ENCODE measurements at regions not wholly inside any gene's neighbourhood (a gene's known extent, or its start where the extent isn't known, plus 50 kb on each side); places are given as distances from the start of the nearest gene placed in this dataset.

DNA sequence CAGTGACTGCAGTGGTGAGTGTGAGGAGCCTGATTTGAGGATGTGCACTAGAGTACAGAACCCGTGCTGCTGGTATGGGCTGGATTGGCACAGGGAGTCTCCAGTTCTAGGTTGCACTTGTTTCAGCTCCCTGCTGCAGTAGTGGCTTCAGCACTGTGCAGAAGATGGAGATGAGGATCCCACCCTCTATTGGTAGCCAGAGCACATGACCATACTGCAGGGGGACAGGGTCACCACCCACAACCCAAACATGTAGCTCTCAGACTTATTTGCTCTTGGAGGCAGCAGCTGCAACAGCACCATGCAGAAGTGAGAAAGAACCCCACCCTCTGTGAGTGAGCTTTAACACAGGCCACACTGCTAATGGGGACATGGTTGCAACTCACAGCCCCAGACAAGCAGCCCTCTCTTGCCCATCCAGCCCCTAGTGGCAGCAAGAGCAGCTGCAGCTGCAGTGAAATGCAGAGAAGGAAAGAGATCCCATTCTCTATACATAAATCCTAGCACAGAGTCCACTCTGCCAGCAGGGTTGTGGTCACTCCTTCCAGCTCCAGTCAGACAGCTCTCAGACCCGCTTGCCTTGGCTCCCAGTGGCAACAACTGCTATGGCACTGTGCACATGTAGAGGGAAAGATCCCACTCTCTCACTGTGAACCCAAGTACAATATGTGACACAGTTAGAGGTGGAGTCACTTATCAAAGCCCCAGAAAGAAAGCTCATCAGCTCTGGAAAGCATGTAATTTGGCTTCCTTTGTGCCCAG is 51.4 kb upstream of the SCIN start:
- no peak for DNase-seq (ENCODE audit: low read depth in 2 of 2)

GRCh38 chr7:12519682-12520009 is 50.9 kb upstream of the SCIN start:
- DNase-seq (ENCODE audit: low read depth in 2 of 2) = no peak

All from fibroblast of skin of left biceps (primary cell).